ENCODE measurements at regions not wholly inside any gene's neighbourhood (a gene's known extent, or its start where the extent isn't known, plus 50 kb on each side); places are given as distances from the start of the nearest gene placed in this dataset.

- DNase-seq (ENCODE audit: insufficient read length, low spot score), result no peak
- FAIRE-seq, result no peak
Measured at GRCh38 chr2:19300961-19301360, 57.5 kb downstream of the OSR1 start.

GRCh38 chr2:19299522-19299921, 58.9 kb downstream of the OSR1 start:
- DNase-seq (ENCODE audit: insufficient read length, low spot score) (no peak), FAIRE-seq (no peak)

GRCh38 chr2:19299032-19299431, 59.4 kb downstream of the OSR1 start:
- FAIRE-seq (no peak), DNase-seq (ENCODE audit: insufficient read length, low spot score) (no peak)

- no peak for FAIRE-seq
Measured at GRCh38 chr2:19297716-19298115, 60.7 kb downstream of the OSR1 start.

GRCh38 chr2:19295998-19296502, 62.4 kb downstream of the OSR1 start:
- DNase-seq (ENCODE audit: insufficient read length, low spot score) (no peak), FAIRE-seq (no peak)

More at GRCh38 chr2:19297716-19298115, 60.7 kb downstream of the OSR1 start:
- no peak for DNase-seq (ENCODE audit: insufficient read length, low spot score)

GRCh38 chr2:19292007-19292406, 66.4 kb downstream of the OSR1 start:
- FAIRE-seq, result peak; percentile 62
- DNase-seq (ENCODE audit: insufficient read length, low spot score), result no peak

GRCh38 chr2:19288291-19288690, 70.1 kb downstream of the OSR1 start:
- DNase-seq (ENCODE audit: insufficient read length, low spot score) (no peak), FAIRE-seq (no peak)

GRCh38 chr2:19287324-19287723, 71.1 kb downstream of the OSR1 start:
- FAIRE-seq, result no peak
- no peak for DNase-seq (ENCODE audit: insufficient read length, low spot score)

- DNase-seq (ENCODE audit: insufficient read length, low spot score) (no peak), FAIRE-seq (no peak)
Measured at GRCh38 chr2:19282305-19282704, 76.1 kb downstream of the OSR1 start.

- FAIRE-seq, result no peak
- no peak for DNase-seq (ENCODE audit: insufficient read length, low spot score)
Measured at GRCh38 chr2:19274439-19274838, 84.0 kb downstream of the OSR1 start.

- FAIRE-seq, result no peak
Measured at GRCh38 chr2:19272941-19273470, 85.4 kb downstream of the OSR1 start.

GRCh38 chr2:19272039-19272438, 86.4 kb downstream of the OSR1 start:
- FAIRE-seq (no peak), DNase-seq (ENCODE audit: insufficient read length, low spot score) (no peak)

More at GRCh38 chr2:19272941-19273470, 85.4 kb downstream of the OSR1 start:
- DNase-seq (ENCODE audit: insufficient read length, low spot score), result no peak

GRCh38 chr2:19264852-19265251, 93.6 kb downstream of the OSR1 start:
- no peak for DNase-seq (ENCODE audit: insufficient read length, low spot score)
- FAIRE-seq, result no peak

- no peak for DNase-seq (ENCODE audit: insufficient read length, low spot score)
- FAIRE-seq, result no peak
Measured at GRCh38 chr2:19262150-19262549, 96.3 kb downstream of the OSR1 start.

- FAIRE-seq (no peak), DNase-seq (ENCODE audit: insufficient read length, low spot score) (no peak)
Measured at GRCh38 chr2:19261061-19261460, 97.4 kb downstream of the OSR1 start.

- FAIRE-seq, result no peak
- DNase-seq (ENCODE audit: insufficient read length, low spot score), result peak; percentile 29
Measured at GRCh38 chr2:19256121-19256601, 102.3 kb downstream of the OSR1 start.

GRCh38 chr2:19255481-19255880, 102.9 kb downstream of the OSR1 start:
- DNase-seq (ENCODE audit: insufficient read length, low spot score) (no peak), FAIRE-seq (no peak)

- no peak for DNase-seq (ENCODE audit: insufficient read length, low spot score)
- no peak for FAIRE-seq
Measured at GRCh38 chr2:19251554-19251953, 106.9 kb downstream of the OSR1 start.

- DNase-seq (ENCODE audit: insufficient read length, low spot score) (no peak), FAIRE-seq (no peak)
Measured at GRCh38 chr2:19250906-19251305, 107.5 kb downstream of the OSR1 start.

- FAIRE-seq (no peak), DNase-seq (ENCODE audit: insufficient read length, low spot score) (no peak)
Measured at GRCh38 chr2:19247186-19247585, 111.2 kb downstream of the OSR1 start.

GRCh38 chr2:19246496-19246895, 111.9 kb downstream of the OSR1 start:
- no peak for DNase-seq (ENCODE audit: insufficient read length, low spot score)
- FAIRE-seq, result peak; percentile 40

GRCh38 chr2:19244460-19245363, 113.7 kb downstream of the OSR1 start:
- FAIRE-seq (no peak), DNase-seq (ENCODE audit: insufficient read length, low spot score) (no peak)
